Epithelial cell of esophagus (primary cell): ENCODE measurements at regions not wholly inside any gene's neighbourhood (a gene's known extent, or its start where the extent isn't known, plus 50 kb on each side); places are given as distances from the start of the nearest gene placed in this dataset.

Experiments
- DNase-seq: peaks from one replicate; pipeline ENCODE4 v3.0.0; 2010; ENCODE audit warnings: low read depth
- H3K4me3 ChIP-seq: 2 replicates; pipeline ENCODE4 v1.5.1; 2011; ENCODE audit warnings: mild to moderate bottlenecking, low read length, control low read depth
- CTCF ChIP-seq: IDR thresholded peaks from 2 replicates; pipeline ENCODE4 v1.5.1; 2011; ENCODE audit warnings: low read depth, mild to moderate bottlenecking, low read length, control low read depth, inconsistent platforms; ENCODE audit not compliant: insufficient read depth; ENCODE audit errors: missing control alignments

- no peak for DNase-seq
- TF ChIP-seq CTCF = no peak
- no peak overlapping the region for H3K4me3 ChIP-seq
Observed at GRCh38 chr10:3570131-3570729, 214.8 kb downstream of the KLF6 start.

DNA sequence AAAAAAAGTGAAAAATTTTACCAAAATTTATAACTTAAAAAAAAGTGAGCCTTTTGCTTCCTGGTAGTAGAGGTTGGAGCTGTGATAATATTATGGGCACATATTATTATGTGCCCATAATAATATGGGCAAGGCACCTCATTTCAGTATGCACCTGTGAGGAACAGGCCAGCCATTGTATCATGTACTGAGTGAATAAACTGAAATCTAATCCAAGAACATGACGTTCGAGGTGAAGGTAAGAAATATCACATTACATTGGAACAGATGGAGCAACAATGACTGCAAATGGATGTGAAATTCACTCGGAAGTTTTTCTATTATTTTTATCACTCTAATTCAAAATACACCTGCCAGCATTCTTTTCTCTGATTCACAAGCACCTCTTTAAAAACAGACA, 216.0 kb downstream of the KLF6 start:
- TF ChIP-seq CTCF = no peak

DNA sequence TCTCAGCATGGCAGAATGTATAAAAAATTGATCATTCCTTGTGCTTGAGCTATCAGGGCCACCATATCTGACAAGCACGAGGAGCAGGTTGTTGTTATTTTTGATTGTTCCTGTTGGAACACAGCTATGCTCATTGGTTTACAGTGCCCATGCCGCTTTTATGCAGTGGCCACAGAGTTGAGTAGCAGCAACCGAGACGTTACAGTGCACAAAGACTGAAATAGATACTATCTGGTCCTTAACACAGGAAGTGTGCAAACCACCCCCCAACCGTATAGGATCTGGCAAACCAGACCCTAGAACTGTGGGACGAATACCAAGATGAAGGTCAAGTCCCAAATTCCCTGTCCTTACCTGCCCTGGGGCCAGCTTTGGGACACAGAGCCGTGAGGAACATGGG, 216.6 kb downstream of the KLF6 start:
- no peak overlapping the region for H3K4me3 ChIP-seq
- no peak for TF ChIP-seq CTCF

More for the DNA sequence above, 216.0 kb downstream of the KLF6 start:
- H3K4me3 ChIP-seq = no peak overlapping the region
- DNase-seq = no peak

DNA sequence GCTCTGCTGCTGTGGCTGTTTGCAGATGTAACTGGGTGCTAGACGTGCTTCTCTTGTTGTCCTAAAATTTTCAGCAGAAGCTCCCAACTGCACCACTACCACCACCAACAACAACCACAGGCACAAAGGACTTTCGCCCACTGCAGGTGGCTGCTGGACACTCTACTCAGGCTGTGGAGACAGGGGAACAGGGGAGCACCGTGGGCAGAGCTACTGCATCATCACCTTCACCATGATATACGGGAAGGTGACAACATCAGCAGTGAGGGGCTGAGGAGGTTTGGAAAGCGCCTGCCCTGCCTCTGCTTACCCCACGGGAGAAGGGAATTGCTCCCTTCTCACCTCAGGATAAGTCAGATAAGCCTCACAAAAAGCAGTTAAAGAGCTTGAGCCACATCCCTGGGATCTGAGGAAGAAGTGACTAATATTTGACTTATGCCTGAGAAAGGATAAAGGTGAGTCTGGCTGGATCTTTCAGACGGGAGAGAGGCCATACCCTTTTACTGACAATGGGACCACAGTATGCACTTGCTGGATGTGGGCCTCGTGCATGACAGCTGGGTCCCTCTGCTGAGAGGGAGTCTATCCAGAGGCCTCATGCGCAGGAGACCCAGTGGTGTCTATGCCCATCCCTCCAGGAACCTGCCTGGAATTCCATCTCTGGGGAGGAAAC, 217.6 kb downstream of the KLF6 start:
- DNase-seq = no peak
- no peak for TF ChIP-seq CTCF
- H3K4me3 ChIP-seq = no peak overlapping the region

More for the DNA sequence above, 216.6 kb downstream of the KLF6 start:
- DNase-seq = no peak

DNA sequence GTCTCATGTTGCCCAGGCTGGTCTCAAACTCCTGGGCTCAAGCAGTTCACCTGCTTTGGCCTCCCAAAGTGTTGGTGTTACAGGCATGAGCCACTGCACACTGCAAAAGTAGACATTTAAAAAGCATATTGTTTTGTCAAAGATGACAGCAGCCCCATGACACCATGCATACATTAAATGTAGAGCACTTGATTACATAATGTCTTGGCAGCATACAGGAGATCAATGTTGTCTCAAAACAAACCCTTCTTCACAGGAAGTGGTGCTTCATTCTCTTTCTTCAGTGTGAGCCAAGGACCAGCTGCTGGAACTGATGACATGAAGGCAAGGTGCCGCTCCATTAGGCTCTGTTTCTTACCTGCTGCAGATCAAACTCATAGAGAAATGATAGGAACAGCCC, 218.4 kb downstream of the KLF6 start:
- no peak for TF ChIP-seq CTCF
- no peak for DNase-seq
- H3K4me3 ChIP-seq = no peak overlapping the region

DNA sequence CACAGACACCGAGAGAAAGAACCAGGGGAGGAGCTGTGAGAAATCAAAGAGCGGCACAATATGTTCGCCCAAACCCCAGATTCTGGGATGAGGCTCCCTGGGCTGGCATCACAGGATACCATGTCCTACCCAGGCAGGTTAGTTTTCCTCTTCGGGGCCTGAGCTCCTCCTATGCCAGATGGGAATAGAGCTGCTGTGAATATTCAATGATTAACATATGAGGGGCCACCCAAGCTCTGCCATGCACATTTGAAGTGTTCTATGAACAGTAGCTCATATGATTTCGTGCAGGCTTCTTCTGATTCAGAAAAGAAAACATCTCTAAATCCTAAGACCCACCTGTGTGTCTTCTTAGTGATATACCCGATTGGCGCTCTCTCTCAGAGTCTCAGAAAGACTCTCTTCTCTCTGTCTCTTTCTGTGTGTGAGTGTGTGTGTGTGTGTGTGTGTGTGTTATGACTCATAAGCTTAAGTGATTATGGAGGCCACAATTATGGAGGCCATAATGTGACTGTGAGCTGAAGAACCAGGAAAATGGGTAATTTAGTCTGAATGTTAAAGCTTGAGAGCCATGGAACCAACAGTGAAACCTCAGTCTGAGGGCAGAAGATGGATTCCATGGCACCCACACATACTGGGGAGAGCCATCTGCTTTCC, 220.5 kb downstream of the KLF6 start:
- no peak overlapping the region for H3K4me3 ChIP-seq
- no peak for TF ChIP-seq CTCF
- no peak for DNase-seq
